ENCODE measurements at regions not wholly inside any gene's neighbourhood (a gene's known extent, or its start where the extent isn't known, plus 50 kb on each side); places are given as distances from the start of the nearest gene placed in this dataset.

DNA sequence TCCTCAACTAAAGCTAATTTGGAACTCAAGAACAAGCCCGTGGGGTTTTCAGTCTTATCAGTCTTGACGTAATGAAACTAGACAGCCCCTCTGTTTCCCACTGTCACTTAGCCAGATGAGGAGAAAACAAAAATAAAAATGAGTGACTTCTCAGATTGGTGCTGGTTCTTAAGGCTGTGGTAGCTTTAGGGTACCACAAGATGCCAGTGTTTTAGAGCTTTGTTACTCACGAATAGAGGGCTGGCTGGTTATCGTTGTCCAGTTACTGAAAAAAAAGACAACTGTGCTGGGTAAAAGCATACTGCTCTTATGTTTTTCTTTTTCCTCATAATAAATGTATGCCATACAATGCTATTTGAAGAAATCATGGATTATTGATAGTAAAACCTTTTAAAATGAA, 796.7 kb downstream of the RAPGEF2 start:
- H3K4me1 Mint-ChIP-seq (ENCODE audit: low read depth, unreplicated experiment): no peaks in the 10 kb centered on the region
- Histone ChIP-seq H3K79me2 (ENCODE audit: insufficient read depth, low read length) (no peaks in the 10 kb centered on the region), H3K36me3 (ENCODE audit: insufficient read depth, low read length) (no peaks in the 10 kb centered on the region), H3K4me1 (ENCODE audit: insufficient read depth, low read length) (no peaks in the 10 kb centered on the region), H3K4me2 (ENCODE audit: low read length) (no peak overlapping the region), H3K9ac (ENCODE audit: low read length) (no peak overlapping the region), H3K27ac (ENCODE audit: low read depth, low read length) (no peak overlapping the region), H4K20me1 (ENCODE audit: insufficient read depth, low read length) (no peaks in the 10 kb centered on the region), H3K27me3 (ENCODE audit: insufficient read depth, low read length) (no peaks in the 10 kb centered on the region), H3K4me3 (ENCODE audit: insufficient read depth, low read depth, low read length) (no peak overlapping the region), H3K9me3 (ENCODE audit: insufficient read depth, low read depth, low read length) (no peaks in the 10 kb centered on the region), H2AFZ (ENCODE audit: low read depth, low read length) (no peak overlapping the region)
- H3K36me3 Mint-ChIP-seq (ENCODE audit: low read depth, unreplicated experiment): no peaks in the 10 kb centered on the region
- no peaks in the 10 kb centered on the region for H3K9me3 Mint-ChIP-seq (ENCODE audit: unreplicated experiment)
- no peak overlapping the region for H3K4me3 Mint-ChIP-seq (ENCODE audit: unreplicated experiment)
- TF ChIP-seq CTCF (IDR thresholded peaks at IDR 0.05; ENCODE audit: insufficient read depth, low read depth, low read length) (no peak), EZH2 (IDR thresholded peaks at IDR 0.05; ENCODE audit: insufficient read depth, low read length) (no peak)
- DNase-seq (ENCODE audit: low read depth) (no peak), FAIRE-seq (no peak)
- no peak overlapping the region for H3K27ac Mint-ChIP-seq (ENCODE audit: unreplicated experiment)
- H3K27me3 Mint-ChIP-seq (ENCODE audit: low read depth, unreplicated experiment): no peaks in the 10 kb centered on the region

- DNase-seq (ENCODE audit: low read depth) (no peak), FAIRE-seq (no peak)
- Histone ChIP-seq H3K27me3 (ENCODE audit: insufficient read depth, low read length) (no peaks in the 10 kb centered on the region), H3K4me3 (ENCODE audit: insufficient read depth, low read depth, low read length) (no peak overlapping the region), H3K27ac (ENCODE audit: low read depth, low read length) (no peak overlapping the region), H2AFZ (ENCODE audit: low read depth, low read length) (no peak overlapping the region), H3K9ac (ENCODE audit: low read length) (no peak overlapping the region), H3K4me2 (ENCODE audit: low read length) (no peak overlapping the region), H3K36me3 (ENCODE audit: insufficient read depth, low read length) (no peaks in the 10 kb centered on the region), H3K9me3 (ENCODE audit: insufficient read depth, low read depth, low read length) (no peaks in the 10 kb centered on the region), H3K4me1 (ENCODE audit: insufficient read depth, low read length) (no peaks in the 10 kb centered on the region), H4K20me1 (ENCODE audit: insufficient read depth, low read length) (no peaks in the 10 kb centered on the region), H3K79me2 (ENCODE audit: insufficient read depth, low read length) (no peaks in the 10 kb centered on the region)
- H3K27ac Mint-ChIP-seq (ENCODE audit: unreplicated experiment): no peak overlapping the region
- no peak overlapping the region for H3K4me3 Mint-ChIP-seq (ENCODE audit: unreplicated experiment)
- peaks cover 3% of the 10 kb centered on the region for H3K4me1 Mint-ChIP-seq (ENCODE audit: low read depth, unreplicated experiment)
- no peaks in the 10 kb centered on the region for H3K9me3 Mint-ChIP-seq (ENCODE audit: unreplicated experiment)
- H3K36me3 Mint-ChIP-seq (ENCODE audit: low read depth, unreplicated experiment): no peaks in the 10 kb centered on the region
- TF ChIP-seq EZH2 (IDR thresholded peaks at IDR 0.05; ENCODE audit: insufficient read depth, low read length) (no peak), CTCF (IDR thresholded peaks at IDR 0.05; ENCODE audit: insufficient read depth, low read depth, low read length) (no peak)
- H3K27me3 Mint-ChIP-seq (ENCODE audit: low read depth, unreplicated experiment): no peaks in the 10 kb centered on the region
These were observed 797.7 kb downstream of the RAPGEF2 start for GRCh38 chr4:159900562-159900961.

- Histone ChIP-seq H3K4me2 (ENCODE audit: low read length) (no peak overlapping the region), H4K20me1 (ENCODE audit: insufficient read depth, low read length) (no peaks in the 10 kb centered on the region), H3K27ac (ENCODE audit: low read depth, low read length) (no peak overlapping the region), H2AFZ (ENCODE audit: low read depth, low read length) (no peak overlapping the region), H3K36me3 (ENCODE audit: insufficient read depth, low read length) (no peaks in the 10 kb centered on the region), H3K9ac (ENCODE audit: low read length) (no peak overlapping the region), H3K79me2 (ENCODE audit: insufficient read depth, low read length) (no peaks in the 10 kb centered on the region), H3K4me3 (ENCODE audit: insufficient read depth, low read depth, low read length) (no peak overlapping the region), H3K4me1 (ENCODE audit: insufficient read depth, low read length) (no peaks in the 10 kb centered on the region), H3K27me3 (ENCODE audit: insufficient read depth, low read length) (no peaks in the 10 kb centered on the region), H3K9me3 (ENCODE audit: insufficient read depth, low read depth, low read length) (no peaks in the 10 kb centered on the region)
- Mint-ChIP-seq H3K27me3 (ENCODE audit: low read depth, unreplicated experiment) (no peaks in the 10 kb centered on the region), H3K27ac (ENCODE audit: unreplicated experiment) (no peak overlapping the region), H3K9me3 (ENCODE audit: unreplicated experiment) (no peaks in the 10 kb centered on the region), H3K36me3 (ENCODE audit: low read depth, unreplicated experiment) (no peaks in the 10 kb centered on the region), H3K4me1 (ENCODE audit: low read depth, unreplicated experiment) (peaks cover 6% of the 10 kb centered on the region), H3K4me3 (ENCODE audit: unreplicated experiment) (no peak overlapping the region)
- FAIRE-seq (no peak), DNase-seq (ENCODE audit: low read depth) (no peak)
- TF ChIP-seq CTCF (IDR thresholded peaks at IDR 0.05; ENCODE audit: insufficient read depth, low read depth, low read length): no peak
- no peak for TF ChIP-seq EZH2 (IDR thresholded peaks at IDR 0.05; ENCODE audit: insufficient read depth, low read length)
These were observed 799.8 kb downstream of the RAPGEF2 start for GRCh38 chr4:159902648-159903047.
